ENCODE measurements at regions not wholly inside any gene's neighbourhood (a gene's known extent, or its start where the extent isn't known, plus 50 kb on each side); places are given as distances from the start of the nearest gene placed in this dataset.

DNA sequence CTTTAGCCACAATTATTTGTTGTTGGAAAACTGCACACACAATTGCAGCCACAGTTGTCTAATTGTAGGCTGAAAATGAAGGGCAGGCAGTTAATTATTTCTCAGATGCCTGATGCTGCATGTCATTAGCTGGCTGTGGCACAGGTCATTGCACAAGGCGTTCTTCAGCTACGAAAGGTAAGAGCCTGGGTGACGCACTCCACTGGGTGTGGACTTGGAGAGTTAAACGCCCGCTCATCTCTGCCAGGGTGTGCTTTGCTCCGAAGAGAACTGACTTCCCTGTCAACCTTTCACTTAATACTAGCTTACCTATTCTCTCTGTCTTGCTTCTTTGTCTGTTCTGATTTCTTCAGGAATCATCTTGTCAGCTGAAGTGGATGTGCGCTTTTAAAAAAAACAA, 91.4 kb upstream of the CPM start:
- Histone ChIP-seq H2AFZ (ENCODE audit: low read length) (no peak overlapping the region), H3K4me3 (ENCODE audit: low read depth, low read length, poor library complexity, severe bottlenecking) (no peak overlapping the region), H3K9me3 (ENCODE audit: low read length) (no peaks in the 10 kb centered on the region), H3K4me1 (ENCODE audit: insufficient read depth, low read length, poor library complexity, severe bottlenecking) (no peaks in the 10 kb centered on the region), H4K20me1 (ENCODE audit: insufficient read depth, low read length) (no peaks in the 10 kb centered on the region), H3K9me2 (ENCODE audit: insufficient read depth, low read length) (no peaks in the 10 kb centered on the region), H3K79me2 (ENCODE audit: insufficient read depth, low read depth, low read length) (no peaks in the 10 kb centered on the region), H3K36me3 (ENCODE audit: insufficient read depth, low read length) (no peaks in the 10 kb centered on the region), H3K4me2 (ENCODE audit: low read length) (no peak overlapping the region), H3K27ac (ENCODE audit: low read depth, low read length, poor library complexity, severe bottlenecking) (no peak overlapping the region)
- intact Hi-C loops (cut with micrococcal nuclease; ENCODE audit: unreplicated experiment): no loop called here
- TF ChIP-seq, protein P1, sequence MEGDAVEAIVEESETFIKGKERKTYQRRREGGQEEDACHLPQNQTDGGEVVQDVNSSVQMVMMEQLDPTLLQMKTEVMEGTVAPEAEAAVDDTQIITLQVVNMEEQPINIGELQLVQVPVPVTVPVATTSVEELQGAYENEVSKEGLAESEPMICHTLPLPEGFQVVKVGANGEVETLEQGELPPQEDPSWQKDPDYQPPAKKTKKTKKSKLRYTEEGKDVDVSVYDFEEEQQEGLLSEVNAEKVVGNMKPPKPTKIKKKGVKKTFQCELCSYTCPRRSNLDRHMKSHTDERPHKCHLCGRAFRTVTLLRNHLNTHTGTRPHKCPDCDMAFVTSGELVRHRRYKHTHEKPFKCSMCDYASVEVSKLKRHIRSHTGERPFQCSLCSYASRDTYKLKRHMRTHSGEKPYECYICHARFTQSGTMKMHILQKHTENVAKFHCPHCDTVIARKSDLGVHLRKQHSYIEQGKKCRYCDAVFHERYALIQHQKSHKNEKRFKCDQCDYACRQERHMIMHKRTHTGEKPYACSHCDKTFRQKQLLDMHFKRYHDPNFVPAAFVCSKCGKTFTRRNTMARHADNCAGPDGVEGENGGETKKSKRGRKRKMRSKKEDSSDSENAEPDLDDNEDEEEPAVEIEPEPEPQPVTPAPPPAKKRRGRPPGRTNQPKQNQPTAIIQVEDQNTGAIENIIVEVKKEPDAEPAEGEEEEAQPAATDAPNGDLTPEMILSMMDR (conservative IDR thresholded peaks at IDR 0.05; ENCODE audit: low read length): no peak
- TF ChIP-seq EZH2phosphoT487 (IDR thresholded peaks at IDR 0.05; ENCODE audit: borderline replicate concordance, low read depth, low read length): no peak
- POLR2A ChIA-PET: interaction anchor here (0.7 kb wide), 1 partner anchor 22 kb away, joined by 3 read pairs; no protein-coding TSS in a partner anchor
- CTCF ChIA-PET (ENCODE audit: unreplicated experiment): no interaction called here
- BruUV-seq (replicated peaks): no TSS peak
- no peak for DNase-seq (ENCODE audit: low spot score)

DNA sequence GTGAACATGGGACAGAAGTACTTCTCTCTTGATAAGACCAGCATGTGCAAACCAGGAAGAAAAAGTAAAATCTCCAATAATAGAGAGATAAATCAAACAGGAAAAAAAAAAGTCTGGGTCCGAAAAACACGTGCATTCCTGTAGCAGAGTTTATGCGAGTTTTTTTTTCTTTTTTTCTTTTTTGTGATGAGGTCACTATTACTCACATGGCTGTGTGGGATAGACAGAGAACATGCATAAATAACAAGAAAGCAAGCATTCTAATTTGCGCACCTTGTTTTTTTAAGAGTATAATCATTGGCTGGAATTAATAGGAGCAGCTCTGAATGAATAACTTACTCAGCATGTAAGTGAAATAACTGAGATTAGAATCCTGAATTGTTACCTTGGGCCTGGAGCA, 91.9 kb upstream of the CPM start:
- H3K9me2 ChIP-seq (ENCODE audit: insufficient read depth, low read length): no peaks in the 10 kb centered on the region
- DNase-seq (ENCODE audit: low spot score): no peak
- ChIA-PET CTCF (ENCODE audit: unreplicated experiment) (no interaction called here), POLR2A (interaction anchor here (0.7 kb wide), 1 partner anchor 23 kb away, joined by 3 read pairs; no protein-coding TSS in a partner anchor)
- no peak overlapping the region for H3K4me2 ChIP-seq (ENCODE audit: low read length)
- no peak overlapping the region for H3K4me3 ChIP-seq (ENCODE audit: low read depth, low read length, poor library complexity, severe bottlenecking)
- no peaks in the 10 kb centered on the region for H3K79me2 ChIP-seq (ENCODE audit: insufficient read depth, low read depth, low read length)
- no peaks in the 10 kb centered on the region for H4K20me1 ChIP-seq (ENCODE audit: insufficient read depth, low read length)
- no TSS peak for BruUV-seq (replicated peaks)
- intact Hi-C loops (cut with micrococcal nuclease; ENCODE audit: unreplicated experiment): no loop called here
- H3K4me1 ChIP-seq (ENCODE audit: insufficient read depth, low read length, poor library complexity, severe bottlenecking): no peaks in the 10 kb centered on the region
- TF ChIP-seq EZH2phosphoT487 (IDR thresholded peaks at IDR 0.05; ENCODE audit: borderline replicate concordance, low read depth, low read length): no peak
- TF ChIP-seq, protein P1 (conservative IDR thresholded peaks at IDR 0.05; ENCODE audit: low read length): no peak
- no peak overlapping the region for H2AFZ ChIP-seq (ENCODE audit: low read length)
- H3K9me3 ChIP-seq (ENCODE audit: low read length): no peaks in the 10 kb centered on the region
- no peaks in the 10 kb centered on the region for H3K36me3 ChIP-seq (ENCODE audit: insufficient read depth, low read length)
- no peak overlapping the region for H3K27ac ChIP-seq (ENCODE audit: low read depth, low read length, poor library complexity, severe bottlenecking)

DNA sequence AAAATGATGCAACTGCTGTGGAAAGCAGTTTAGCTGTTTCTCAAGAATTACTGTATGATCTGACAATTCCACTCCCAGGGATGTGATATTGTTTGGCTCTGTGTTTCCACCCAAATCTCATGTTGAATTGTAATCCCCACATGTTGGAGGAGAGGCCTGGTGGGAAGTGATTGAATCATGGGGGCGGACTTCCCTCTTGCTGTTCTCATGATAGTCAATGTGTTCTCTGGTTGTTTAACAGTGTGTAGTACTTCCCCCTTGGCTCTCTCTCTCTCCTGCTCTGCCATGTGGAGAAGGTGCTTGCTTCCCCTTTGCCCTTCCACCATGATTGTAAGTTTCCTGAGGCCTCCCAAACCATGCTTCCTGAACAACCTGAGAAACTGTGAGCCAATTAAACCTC, 93.4 kb upstream of the CPM start:
- ChIA-PET CTCF (ENCODE audit: unreplicated experiment) (no interaction called here), POLR2A (no interaction called here)
- H3K4me1 ChIP-seq (ENCODE audit: insufficient read depth, low read length, poor library complexity, severe bottlenecking): no peaks in the 10 kb centered on the region
- H4K20me1 ChIP-seq (ENCODE audit: insufficient read depth, low read length): no peaks in the 10 kb centered on the region
- BruUV-seq (replicated peaks): no TSS peak
- H3K4me3 ChIP-seq (ENCODE audit: low read depth, low read length, poor library complexity, severe bottlenecking): no peak overlapping the region
- no peaks in the 10 kb centered on the region for H3K9me3 ChIP-seq (ENCODE audit: low read length)
- DNase-seq (ENCODE audit: low spot score): no peak
- no peak for TF ChIP-seq EZH2phosphoT487 (IDR thresholded peaks at IDR 0.05; ENCODE audit: borderline replicate concordance, low read depth, low read length)
- TF ChIP-seq, protein P1 (conservative IDR thresholded peaks at IDR 0.05; ENCODE audit: low read length): no peak
- H3K9me2 ChIP-seq (ENCODE audit: insufficient read depth, low read length): no peaks in the 10 kb centered on the region
- H3K27ac ChIP-seq (ENCODE audit: low read depth, low read length, poor library complexity, severe bottlenecking): no peak overlapping the region
- no peak overlapping the region for H3K4me2 ChIP-seq (ENCODE audit: low read length)
- no peaks in the 10 kb centered on the region for H3K79me2 ChIP-seq (ENCODE audit: insufficient read depth, low read depth, low read length)
- intact Hi-C loops (cut with micrococcal nuclease; ENCODE audit: unreplicated experiment): no loop called here
- no peaks in the 10 kb centered on the region for H3K36me3 ChIP-seq (ENCODE audit: insufficient read depth, low read length)
- H2AFZ ChIP-seq (ENCODE audit: low read length): no peak overlapping the region
